Bronchial epithelial cell (primary cell): ENCODE measurements at regions not wholly inside any gene's neighbourhood (a gene's known extent, or its start where the extent isn't known, plus 50 kb on each side); places are given as distances from the start of the nearest gene placed in this dataset.

Source experiments
- DNase-seq: peaks from one replicate; pipeline ENCODE4 v3.0.0-alpha.2; 2010; ENCODE audit warnings: low read depth
- FAIRE-seq: peaks from 2 replicates; lab custom pipeline; 2011; peaks lifted over from hg19 to GRCh38; lab: Jason Lieb, UNC
- H3K27me3 ChIP-seq: 2 replicates; pipeline ENCODE4 v1.5.1; 2011; ENCODE audit warnings: low read length; ENCODE audit not compliant: control insufficient read depth, insufficient read depth
- H3K36me3 ChIP-seq: 2 replicates; pipeline ENCODE4 v1.5.1; 2011; ENCODE audit warnings: low read length; ENCODE audit not compliant: control insufficient read depth, insufficient read depth
- H3K4me3 ChIP-seq: 2 replicates; pipeline ENCODE4 v1.5.1; 2011; ENCODE audit warnings: mild to moderate bottlenecking, low read depth, low read length, control low read depth
- CTCF ChIP-seq: IDR thresholded peaks from 2 replicates; pipeline ENCODE4 v1.5.1; 2011; ENCODE audit warnings: mild to moderate bottlenecking, moderate library complexity, low read length, control low read depth, inconsistent platforms; ENCODE audit not compliant: insufficient read depth, severe bottlenecking

DNA sequence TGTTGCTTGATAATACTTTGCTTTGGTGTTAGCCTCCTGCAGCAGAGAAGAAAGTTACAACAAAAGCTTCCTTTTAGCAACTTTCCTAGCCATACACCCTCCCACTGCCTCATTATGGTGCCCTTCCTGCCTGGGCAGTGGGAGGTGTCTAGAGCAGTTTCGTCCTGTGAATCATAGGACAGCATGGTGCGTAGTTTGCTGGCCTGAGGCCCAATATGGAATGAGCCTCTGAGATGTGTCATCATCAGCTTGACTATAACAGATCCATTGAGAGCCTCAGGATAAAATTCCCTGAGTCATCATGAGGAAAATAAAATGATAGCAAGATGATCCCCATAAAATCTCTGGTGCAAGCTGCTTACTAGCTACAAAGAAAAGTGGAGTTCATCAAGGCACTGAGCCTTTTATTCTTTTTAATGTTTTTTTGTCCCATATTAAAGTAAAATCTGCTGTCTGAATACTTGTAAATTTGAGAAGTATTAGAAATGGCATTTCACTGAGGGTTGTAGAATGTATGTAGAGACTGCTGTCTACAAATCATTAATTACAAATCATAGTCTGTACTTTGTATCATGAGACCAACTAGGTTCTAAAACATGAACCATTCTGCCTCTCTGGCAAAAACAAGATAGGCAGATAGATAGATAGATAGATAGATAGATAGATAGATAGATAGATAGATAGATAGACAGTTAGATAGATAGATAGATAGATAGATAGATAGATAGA, 303.0 kb upstream of the PDE4D start:
- Histone ChIP-seq H3K27me3 (no peaks in the 10 kb centered on the region), H3K4me3 (no peak overlapping the region), H3K36me3 (no peaks in the 10 kb centered on the region)
- DNase-seq (peak; percentile 100), FAIRE-seq (peak; percentile 89)
- no peak for TF ChIP-seq CTCF

DNA sequence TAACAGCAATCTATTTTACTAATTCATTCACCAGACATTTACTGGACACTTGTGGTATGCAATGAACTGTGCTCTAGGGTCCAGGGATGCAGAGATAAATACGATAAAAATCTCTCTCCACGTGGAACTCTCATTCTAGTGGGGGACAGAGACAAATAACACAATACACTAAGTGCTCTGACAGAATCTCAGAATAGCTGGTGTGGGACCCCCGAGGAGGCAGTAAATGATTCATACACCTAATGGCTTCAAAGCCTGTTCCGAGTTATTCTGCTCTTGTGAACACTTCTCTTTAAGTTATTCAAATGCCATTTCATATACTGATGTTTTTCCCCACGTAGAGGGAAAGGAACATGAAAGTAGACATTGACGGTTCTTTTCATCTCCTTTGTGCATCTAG, 302.0 kb upstream of the PDE4D start:
- Histone ChIP-seq H3K36me3 (no peaks in the 10 kb centered on the region), H3K27me3 (peaks cover under 1% of the 10 kb centered on the region), H3K4me3 (no peak overlapping the region)
- FAIRE-seq (no peak), DNase-seq (no peak)
- TF ChIP-seq CTCF, result no peak

- no peak for TF ChIP-seq CTCF
- DNase-seq (no peak), FAIRE-seq (no peak)
- no peak overlapping the region for H3K4me3 ChIP-seq
- no peaks in the 10 kb centered on the region for H3K36me3 ChIP-seq
- peaks cover 2% of the 10 kb centered on the region for H3K27me3 ChIP-seq
Measured at GRCh38 chr5:60195083-60195482, 301.6 kb upstream of the PDE4D start.

DNA sequence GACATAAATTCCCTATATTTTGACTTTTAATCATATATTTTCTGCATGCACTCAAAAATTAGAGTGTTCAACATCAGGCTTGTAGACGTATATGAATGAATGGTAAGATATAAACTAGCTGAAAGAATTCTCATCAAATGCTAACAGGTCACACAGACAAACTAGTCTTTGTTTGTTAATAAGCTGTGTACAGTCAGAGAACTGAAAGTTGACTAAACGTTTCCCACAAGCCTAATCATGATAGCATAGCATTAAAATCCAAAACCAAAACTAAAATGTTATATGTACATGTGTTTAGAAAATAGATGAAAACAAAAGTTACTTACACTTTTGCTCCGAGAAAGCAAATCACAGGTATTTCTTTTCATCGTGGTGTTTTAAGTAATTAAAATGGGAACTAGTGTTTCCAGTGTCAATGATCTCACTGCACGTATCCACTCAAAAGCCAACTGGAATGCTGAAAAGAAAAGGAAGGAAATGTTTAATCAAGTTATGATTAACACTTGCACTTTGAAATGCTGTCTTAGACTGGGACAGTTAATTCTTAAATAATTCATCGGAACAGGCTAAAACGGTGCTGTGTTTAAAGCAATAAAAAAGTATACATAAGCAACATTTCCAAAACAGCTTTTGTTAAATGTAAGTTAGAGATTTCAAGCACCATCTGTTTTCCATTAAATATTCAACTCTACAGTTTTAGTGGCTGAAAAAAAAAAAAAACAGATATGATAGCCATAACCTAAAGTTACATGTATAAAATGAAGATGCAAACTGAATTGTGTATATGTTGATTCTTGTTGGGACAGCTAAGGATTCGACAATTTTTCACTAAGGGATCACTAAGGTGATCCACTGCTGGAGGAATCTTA, 291.9 kb upstream of the PDE4D start:
- H3K36me3 ChIP-seq, result no peaks in the 10 kb centered on the region
- DNase-seq (peak; percentile 57), FAIRE-seq (no peak)
- TF ChIP-seq CTCF, result no peak
- peaks cover 2% of the 10 kb centered on the region for H3K27me3 ChIP-seq
- H3K4me3 ChIP-seq, result no peak overlapping the region

- TF ChIP-seq CTCF, result no peak
- FAIRE-seq, result no peak
- no peak for DNase-seq
- H3K27me3 ChIP-seq, result peaks cover 2% of the 10 kb centered on the region
- no peak overlapping the region for H3K4me3 ChIP-seq
- no peaks in the 10 kb centered on the region for H3K36me3 ChIP-seq
Measured at GRCh38 chr5:60184606-60185005, 291.1 kb upstream of the PDE4D start.
